Mesendoderm (in vitro differentiated cells): ENCODE measurements at regions not wholly inside any gene's neighbourhood (a gene's known extent, or its start where the extent isn't known, plus 50 kb on each side); places are given as distances from the start of the nearest gene placed in this dataset.

Experiments
- DNase-seq: peaks from one replicate; pipeline ENCODE4 v3.0.0; 2013
- H2AK5ac ChIP-seq: 2 replicates; pipeline ENCODE4 v1.6.1; 2013; ENCODE audit warnings: low read length, inconsistent platforms
- H2BK120ac ChIP-seq: 2 replicates; pipeline ENCODE4 v1.6.1; 2013; ENCODE audit warnings: low read depth, mild to moderate bottlenecking, low read length, moderate library complexity, mixed read lengths
- H2BK15ac ChIP-seq: replicated peaks from 2 replicates; pipeline ENCODE4 v1.6.1; 2013; ENCODE audit warnings: low read depth, mild to moderate bottlenecking, moderate library complexity
- H2BK5ac ChIP-seq: 2 replicates; pipeline ENCODE4 v1.6.1; 2013; ENCODE audit warnings: low read length, inconsistent platforms
- H3K18ac ChIP-seq: 2 replicates; pipeline ENCODE4 v1.6.1; 2013; ENCODE audit warnings: mild to moderate bottlenecking, low read length, mixed read lengths
- H3K23ac ChIP-seq: one replicate; pipeline ENCODE4 v1.6.1; 2013; ENCODE audit warnings: low read length
- H3K27ac ChIP-seq: 2 replicates; pipeline ENCODE4 v1.5.1; 2013; ENCODE audit warnings: low read depth, mild to moderate bottlenecking, inconsistent platforms, low read length, moderate library complexity
- H3K27me3 ChIP-seq: 2 replicates; pipeline ENCODE4 v1.6.1; 2013; ENCODE audit warnings: low read length, control low read depth, mild to moderate bottlenecking, inconsistent platforms; ENCODE audit not compliant: insufficient read depth, poor library complexity
- H3K36me3 ChIP-seq: 2 replicates; pipeline ENCODE4 v1.6.1; 2013; ENCODE audit warnings: low read length, inconsistent platforms; ENCODE audit not compliant: control insufficient read depth, insufficient read depth
- H3K4ac ChIP-seq: one replicate; pipeline ENCODE4 v1.6.1; 2013; ENCODE audit warnings: low read depth, mild to moderate bottlenecking, low read length, moderate library complexity
- H3K4me1 ChIP-seq: 2 replicates; pipeline ENCODE4 v1.6.1; 2013; ENCODE audit warnings: low read depth, low read length, inconsistent platforms; ENCODE audit not compliant: control insufficient read depth
- H3K4me2 ChIP-seq: 2 replicates; pipeline ENCODE4 v1.6.1; 2013; ENCODE audit warnings: low read length
- H3K4me3 ChIP-seq: 2 replicates; pipeline ENCODE4 v1.5.1; 2013; ENCODE audit warnings: mild to moderate bottlenecking, low read length
- H3K56ac ChIP-seq: one replicate; pipeline ENCODE4 v1.6.1; 2013; ENCODE audit warnings: low read length
- H3K79me1 ChIP-seq: 2 replicates; pipeline ENCODE4 v1.6.1; 2013; ENCODE audit warnings: low read length, inconsistent platforms
- H3K79me2 ChIP-seq: 2 replicates; pipeline ENCODE4 v1.6.1; 2013; ENCODE audit warnings: mild to moderate bottlenecking, low read length; ENCODE audit not compliant: control insufficient read depth, insufficient read depth
- H3K9ac ChIP-seq: 2 replicates; pipeline ENCODE4 v1.6.1; 2013; ENCODE audit warnings: low read length, inconsistent platforms
- H4K5ac ChIP-seq: one replicate; pipeline ENCODE4 v1.6.1; 2013; ENCODE audit warnings: low read length
- H4K8ac ChIP-seq: one replicate; pipeline ENCODE4 v1.6.1; 2013; ENCODE audit warnings: low read depth, mild to moderate bottlenecking, control low read depth, low read length, moderate library complexity
- WGBS: extraction: QIAGEN DNeasy Blood & Tissue Kit; methylation state at CpG from one replicate; pipeline ENCODE4 v1.1.7; 2013; ENCODE audit warnings: low lambda C conversion rate, missing lambda C conversion rate; ENCODE audit not compliant: insufficient coverage; ENCODE audit errors: extremely low coverage; 5-methylcytosine and 5-hydroxymethylcytosine counted together

DNA sequence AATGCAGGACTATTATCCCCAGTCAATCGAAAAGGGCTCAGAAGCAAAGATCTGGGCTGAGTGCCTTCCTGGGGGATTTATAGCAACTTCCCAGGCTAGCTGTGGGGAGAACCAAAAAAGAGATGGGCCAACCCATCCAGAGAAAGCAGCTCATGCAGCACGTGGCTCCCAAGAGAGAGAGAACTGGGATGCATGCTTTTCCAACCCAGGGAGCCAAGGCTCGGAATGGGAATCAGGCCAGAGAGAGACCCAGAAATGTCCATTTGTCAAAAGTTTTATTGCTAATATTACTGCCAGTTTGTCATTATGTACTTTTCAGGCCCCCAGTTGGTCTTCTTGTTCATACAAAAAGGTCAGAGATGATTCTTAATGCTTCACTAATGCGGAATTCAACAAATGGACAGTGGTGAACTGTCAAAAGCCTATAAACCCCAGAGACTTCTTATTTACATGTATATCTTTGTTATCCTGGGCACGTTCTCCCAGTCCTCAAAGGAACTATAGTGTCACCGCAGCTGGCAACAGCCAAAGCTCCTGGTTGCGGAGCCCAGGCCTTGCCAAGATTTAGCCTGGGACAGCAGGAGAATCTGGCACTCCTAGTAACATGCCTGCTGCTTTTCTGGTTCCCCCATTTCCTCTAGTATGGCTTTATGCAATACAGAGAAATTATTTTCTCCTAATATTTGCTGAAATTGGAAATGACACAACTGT is 139.1 kb upstream of the POU3F2 start:
- H2AK5ac ChIP-seq: no peak overlapping the region
- H3K79me1 ChIP-seq: no peaks in the 10 kb centered on the region
- no peaks in the 10 kb centered on the region for H3K36me3 ChIP-seq
- no peak overlapping the region for H4K5ac ChIP-seq
- no peaks in the 10 kb centered on the region for H3K79me2 ChIP-seq
- H3K4me1 ChIP-seq: no peaks in the 10 kb centered on the region
- H4K8ac ChIP-seq: no peak overlapping the region
- H3K4ac ChIP-seq: no peak overlapping the region
- H2BK120ac ChIP-seq: no peak overlapping the region
- no peak overlapping the region for H2BK5ac ChIP-seq
- no peak overlapping the region for H3K18ac ChIP-seq
- no peak overlapping the region for H3K56ac ChIP-seq
- no CpG with 5 or more reads among the region's 7 CpGs for WGBS
- H3K23ac ChIP-seq: no peak overlapping the region
- no peak overlapping the region for H3K4me2 ChIP-seq
- no peak overlapping the region for H3K9ac ChIP-seq
- DNase-seq: no peak
- H2BK15ac ChIP-seq: no peak overlapping the region
- H3K27ac ChIP-seq: no peak overlapping the region
- no peaks in the 10 kb centered on the region for H3K27me3 ChIP-seq
- no peak overlapping the region for H3K4me3 ChIP-seq

DNA sequence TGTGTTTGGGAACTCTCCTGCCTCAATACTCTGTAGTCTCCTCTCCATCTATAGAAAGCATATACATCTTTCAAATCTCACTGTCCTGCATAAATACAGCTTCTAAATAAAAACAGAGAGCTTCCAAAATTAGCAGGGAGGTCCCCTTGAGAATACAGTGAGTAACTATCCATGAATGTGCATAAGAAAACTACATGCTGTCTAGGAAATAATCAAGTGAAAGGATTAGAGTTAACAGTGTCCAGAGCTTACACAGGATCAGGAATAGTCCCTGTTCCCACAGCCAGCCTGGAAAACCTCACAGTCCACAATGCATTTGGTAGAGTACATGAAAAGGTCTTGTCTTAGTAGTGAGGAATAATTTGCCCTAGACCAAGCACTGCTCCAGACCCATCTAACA is 123.0 kb upstream of the POU3F2 start:
- Histone ChIP-seq H4K8ac (no peak overlapping the region), H2BK15ac (no peak overlapping the region), H3K4me3 (no peak overlapping the region), H3K36me3 (no peaks in the 10 kb centered on the region), H4K5ac (no peak overlapping the region), H3K4me2 (no peak overlapping the region), H2BK5ac (no peak overlapping the region), H3K79me2 (no peaks in the 10 kb centered on the region), H2AK5ac (no peak overlapping the region), H3K27ac (no peak overlapping the region), H3K4me1 (peaks cover 2% of the 10 kb centered on the region), H3K18ac (no peak overlapping the region), H3K56ac (no peak overlapping the region), H2BK120ac (no peak overlapping the region), H3K27me3 (no peaks in the 10 kb centered on the region), H3K9ac (no peak overlapping the region), H3K4ac (no peak overlapping the region), H3K23ac (no peak overlapping the region), H3K79me1 (no peaks in the 10 kb centered on the region)
- no peak for DNase-seq

DNA sequence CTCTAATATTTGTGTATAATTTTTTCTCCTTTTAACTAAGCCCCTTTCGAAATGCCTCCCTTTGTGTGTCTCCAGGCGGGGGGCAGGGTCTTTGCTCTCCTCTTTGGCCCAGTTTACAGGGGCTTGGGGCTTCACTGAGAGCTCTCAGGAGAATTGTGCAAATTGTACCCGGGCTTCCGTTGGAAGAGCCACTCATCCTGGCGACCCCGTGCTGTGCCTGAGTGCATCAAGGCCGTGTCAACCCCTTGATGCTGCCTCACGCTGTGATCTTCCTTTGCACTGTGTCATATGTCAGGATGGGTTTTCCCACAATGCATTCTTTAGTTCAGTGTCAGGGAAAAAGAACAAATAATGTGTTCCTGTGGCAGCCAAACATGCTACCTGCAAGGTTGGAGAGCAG is 118.0 kb upstream of the POU3F2 start:
- no peak overlapping the region for H3K4me2 ChIP-seq
- H3K9ac ChIP-seq: no peak overlapping the region
- H3K56ac ChIP-seq: peak overlapping the region; percentile 28
- H4K8ac ChIP-seq: no peak overlapping the region
- H3K79me1 ChIP-seq: no peaks in the 10 kb centered on the region
- H3K4me3 ChIP-seq: no peak overlapping the region
- H2BK15ac ChIP-seq: no peak overlapping the region
- peaks cover 4% of the 10 kb centered on the region for H3K4me1 ChIP-seq
- no peak overlapping the region for H3K27ac ChIP-seq
- no CpG with 5 or more reads among the region's 8 CpGs for WGBS
- H3K18ac ChIP-seq: no peak overlapping the region
- H4K5ac ChIP-seq: no peak overlapping the region
- no peak overlapping the region for H3K23ac ChIP-seq
- H3K4ac ChIP-seq: no peak overlapping the region
- no peak overlapping the region for H2BK120ac ChIP-seq
- H3K36me3 ChIP-seq: no peaks in the 10 kb centered on the region
- no peaks in the 10 kb centered on the region for H3K27me3 ChIP-seq
- H3K79me2 ChIP-seq: no peaks in the 10 kb centered on the region
- H2BK5ac ChIP-seq: no peak overlapping the region
- DNase-seq: peak; percentile 83
- H2AK5ac ChIP-seq: no peak overlapping the region

DNA sequence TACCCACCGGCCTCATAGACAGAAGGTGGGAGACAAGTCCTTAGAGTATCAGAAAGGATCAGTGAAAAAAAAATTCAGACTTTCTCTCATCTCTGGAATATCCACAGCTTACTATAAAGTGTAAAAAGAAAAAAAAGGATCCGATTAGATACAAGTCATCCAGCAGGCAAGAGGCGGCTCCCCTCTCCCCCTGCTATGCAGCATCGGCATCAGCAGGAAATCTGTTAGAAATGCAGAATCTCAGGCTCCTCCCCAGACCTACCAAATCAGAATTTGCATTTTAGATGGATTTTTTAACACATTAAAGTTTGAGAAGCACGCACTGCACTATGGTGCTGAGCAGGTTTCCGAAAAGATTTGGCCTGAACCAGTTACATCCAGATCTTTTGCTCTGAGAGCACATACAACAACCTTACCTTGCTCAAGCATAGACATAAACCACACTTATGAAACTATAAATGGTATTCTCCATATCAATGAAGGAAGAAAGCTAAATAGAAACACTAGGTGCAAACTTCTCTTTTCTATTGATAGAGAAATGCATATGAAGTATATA is 117.0 kb upstream of the POU3F2 start:
- peaks cover 4% of the 10 kb centered on the region for H3K4me1 ChIP-seq
- H3K4ac ChIP-seq: no peak overlapping the region
- H3K79me2 ChIP-seq: no peaks in the 10 kb centered on the region
- H3K9ac ChIP-seq: no peak overlapping the region
- no peaks in the 10 kb centered on the region for H3K79me1 ChIP-seq
- no peak overlapping the region for H4K5ac ChIP-seq
- no peak overlapping the region for H2BK15ac ChIP-seq
- no peak overlapping the region for H2BK5ac ChIP-seq
- no peak overlapping the region for H3K56ac ChIP-seq
- no peak overlapping the region for H2AK5ac ChIP-seq
- WGBS: no CpG with 5 or more reads among the region's 6 CpGs
- H3K27me3 ChIP-seq: no peaks in the 10 kb centered on the region
- no peak overlapping the region for H2BK120ac ChIP-seq
- H3K23ac ChIP-seq: no peak overlapping the region
- no peak overlapping the region for H3K4me2 ChIP-seq
- H3K18ac ChIP-seq: no peak overlapping the region
- no peaks in the 10 kb centered on the region for H3K36me3 ChIP-seq
- DNase-seq: no peak
- no peak overlapping the region for H3K27ac ChIP-seq
- no peak overlapping the region for H4K8ac ChIP-seq
- no peak overlapping the region for H3K4me3 ChIP-seq

DNA sequence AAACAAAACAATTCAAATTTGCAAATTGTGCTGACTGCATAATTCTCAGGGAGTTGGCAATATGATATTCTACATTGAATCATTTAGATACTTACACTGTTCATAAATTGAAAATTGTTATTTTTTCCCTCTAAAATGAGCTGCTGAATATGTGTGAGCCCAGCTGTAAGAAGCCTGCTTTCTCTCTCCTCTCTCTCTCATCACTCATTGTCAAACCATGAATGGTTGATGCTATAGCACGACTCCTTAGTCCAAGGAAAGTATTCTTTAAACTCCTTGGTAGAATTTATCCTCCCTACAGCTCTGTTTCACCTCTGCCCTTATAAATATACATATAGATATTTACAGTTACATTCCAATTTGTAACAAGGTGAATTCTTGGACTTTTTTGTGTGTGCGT is 116.4 kb upstream of the POU3F2 start:
- no peak overlapping the region for H3K18ac ChIP-seq
- H3K56ac ChIP-seq: no peak overlapping the region
- H3K36me3 ChIP-seq: no peaks in the 10 kb centered on the region
- H3K4ac ChIP-seq: no peak overlapping the region
- H3K4me1 ChIP-seq: peaks cover 4% of the 10 kb centered on the region
- H2BK15ac ChIP-seq: no peak overlapping the region
- no peak overlapping the region for H3K4me2 ChIP-seq
- H3K27me3 ChIP-seq: no peaks in the 10 kb centered on the region
- H3K23ac ChIP-seq: no peak overlapping the region
- H3K9ac ChIP-seq: no peak overlapping the region
- no peaks in the 10 kb centered on the region for H3K79me2 ChIP-seq
- no peak overlapping the region for H2BK5ac ChIP-seq
- no peak overlapping the region for H2AK5ac ChIP-seq
- H4K5ac ChIP-seq: no peak overlapping the region
- WGBS: 100% methylated on average over 1 of the region's 2 CpGs
- no peak overlapping the region for H4K8ac ChIP-seq
- H3K4me3 ChIP-seq: no peak overlapping the region
- H2BK120ac ChIP-seq: no peak overlapping the region
- H3K27ac ChIP-seq: no peak overlapping the region
- DNase-seq: no peak
- no peaks in the 10 kb centered on the region for H3K79me1 ChIP-seq

DNA sequence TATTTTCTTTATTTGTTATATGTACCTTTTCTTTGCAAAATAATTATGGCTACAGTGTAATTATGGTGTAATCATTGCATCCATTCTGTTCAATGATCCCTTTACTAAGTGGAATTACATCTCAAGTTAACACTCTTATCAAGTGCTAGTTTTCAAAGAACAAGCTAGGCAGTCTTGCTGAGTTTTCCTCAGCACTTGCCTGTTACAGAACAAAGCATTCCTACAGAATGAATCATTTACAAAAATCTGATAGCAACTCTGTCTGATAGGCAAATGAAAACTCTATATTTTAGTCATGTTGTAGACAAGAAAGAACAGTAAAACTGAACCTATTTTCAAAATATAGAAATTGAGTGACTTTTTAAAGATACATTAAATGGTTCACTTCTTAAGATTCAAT is 109.8 kb upstream of the POU3F2 start:
- no peaks in the 10 kb centered on the region for H3K27me3 ChIP-seq
- H3K79me2 ChIP-seq: no peaks in the 10 kb centered on the region
- no peak overlapping the region for H3K4me3 ChIP-seq
- H3K23ac ChIP-seq: no peak overlapping the region
- H2BK5ac ChIP-seq: no peak overlapping the region
- H3K4ac ChIP-seq: no peak overlapping the region
- H3K79me1 ChIP-seq: no peaks in the 10 kb centered on the region
- H2AK5ac ChIP-seq: no peak overlapping the region
- no peak overlapping the region for H3K56ac ChIP-seq
- H2BK15ac ChIP-seq: no peak overlapping the region
- peak; percentile 91 for DNase-seq
- H4K5ac ChIP-seq: no peak overlapping the region
- H3K4me2 ChIP-seq: no peak overlapping the region
- H3K9ac ChIP-seq: no peak overlapping the region
- H3K36me3 ChIP-seq: no peaks in the 10 kb centered on the region
- H3K4me1 ChIP-seq: peaks cover 3% of the 10 kb centered on the region
- no peak overlapping the region for H2BK120ac ChIP-seq
- H3K27ac ChIP-seq: no peak overlapping the region
- no peak overlapping the region for H3K18ac ChIP-seq
- H4K8ac ChIP-seq: no peak overlapping the region
